CD4-positive, alpha-beta T cell (primary cell): ENCODE measurements at regions not wholly inside any gene's neighbourhood (a gene's known extent, or its start where the extent isn't known, plus 50 kb on each side); places are given as distances from the start of the nearest gene placed in this dataset.

Source experiments
- ATAC-seq: fragments of 200-7000 bp; cut with Tn5 transposase; one replicate; pipeline ENCODE4 v1.10.0; 2022; ENCODE audit warnings: mild to moderate bottlenecking; ENCODE audit not compliant: poor library complexity
- CTCF ChIA-PET: fragments of 350-600 bp; sonication (Branson Sonifier 250); formaldehyde crosslinking; loops from one replicate; lab custom pipeline; 2021; ENCODE audit warnings: antibody characterized with exemption, inconsistent platforms; lab: Charles Lee
- POLR2A ChIA-PET: fragments of 350-600 bp; sonication (Branson Sonifier 250); formaldehyde crosslinking; loops from one replicate; lab custom pipeline; 2021; ENCODE audit warnings: antibody characterized with exemption, inconsistent platforms; lab: Charles Lee
- DNase-seq, 14 experiments: peaks; one replicate each; pipeline ENCODE4 v3.0.0-alpha.2; 2013 to 2020; ENCODE audit warnings: mixed read lengths in 2 of 14
- H3K27ac ChIP-seq, 2 donors: one replicate each; pipeline versions ENCODE4 v1.5.1 to v1.7.0; 2013; ENCODE audit warnings: low read length in 2 of 2, low read depth in 1 of 2, mild to moderate bottlenecking in 1 of 2
- H3K27me3 ChIP-seq, 2 experiments: 1 replicate in 1 of 2; 2 replicates in 1 of 2; pipeline versions ENCODE4 v1.6.1 to v1.7.0; 2013; ENCODE audit warnings: low read length in 2 of 2, control low read depth in 1 of 2, mild to moderate bottlenecking in 1 of 2, moderate library complexity in 1 of 2; ENCODE audit not compliant: insufficient read depth in 2 of 2, control insufficient read depth in 1 of 2
- H3K36me3 ChIP-seq: one replicate; pipeline ENCODE4 v1.6.1; 2013; ENCODE audit warnings: low read length, control low read depth; ENCODE audit not compliant: insufficient read depth
- H3K4me1 ChIP-seq: one replicate; pipeline ENCODE4 v1.6.1; 2013; ENCODE audit warnings: low read length, control low read depth; ENCODE audit not compliant: insufficient read depth
- H3K4me3 ChIP-seq: one replicate; pipeline ENCODE4 v1.5.1; 2013; ENCODE audit warnings: mild to moderate bottlenecking, low read length, moderate library complexity
- H3K9me3 ChIP-seq, 2 experiments: 1 replicate in 1 of 2; 2 replicates in 1 of 2; pipeline versions ENCODE4 v1.6.1 to v1.7.0; 2013; ENCODE audit warnings: low read length in 2 of 2, mild to moderate bottlenecking in 2 of 2, control low read depth in 1 of 2, moderate library complexity in 1 of 2; ENCODE audit not compliant: control insufficient read depth in 1 of 2, insufficient read depth in 1 of 2
- H3K27ac Mint-ChIP-seq: one replicate; pipeline ENCODE4 v1.8.0; 2020; ENCODE audit warnings: mixed read lengths
- H3K27me3 Mint-ChIP-seq: one replicate; pipeline ENCODE4 v1.8.0; 2021; ENCODE audit warnings: mixed read lengths
- H3K36me3 Mint-ChIP-seq: one replicate; pipeline ENCODE4 v1.8.0; 2021; ENCODE audit warnings: low read depth, mixed read lengths
- H3K4me1 Mint-ChIP-seq: one replicate; pipeline ENCODE4 v1.8.0; 2021; ENCODE audit warnings: low read depth, mixed read lengths
- H3K4me3 Mint-ChIP-seq: one replicate; pipeline ENCODE4 v1.8.0; 2020; ENCODE audit warnings: mild to moderate bottlenecking, mixed read lengths
- H3K9me3 Mint-ChIP-seq: one replicate; pipeline ENCODE4 v1.8.0; 2020; ENCODE audit warnings: mixed read lengths
- CTCF ChIP-seq: fragments of 200-600 bp; IDR thresholded peaks from one replicate; pipeline ENCODE4 v1.8.0; 2022; ENCODE audit warnings: antibody characterized with exemption, mild to moderate bottlenecking
- intact Hi-C, 2 experiments: fragments of 100-400 bp; cut with DNase I in 1 of 2; cut with micrococcal nuclease in 1 of 2; formaldehyde crosslinking; loops; one replicate each; pipeline versions ENCODE4 v1.15.1 to v1.9.0; 2023 to 2025; cut with DNase I, micrococcal nuclease

- H3K27ac ChIP-seq: no peak overlapping the region
- no peak for TF ChIP-seq CTCF
- DNase-seq: no peak
- Mint-ChIP-seq H3K36me3 (no peaks in the 10 kb centered on the region), H3K4me3 (no peak overlapping the region), H3K27ac (no peak overlapping the region), H3K27me3 (peaks cover 5% of the 10 kb centered on the region), H3K4me1 (no peaks in the 10 kb centered on the region), H3K9me3 (no peaks in the 10 kb centered on the region)
- CTCF ChIA-PET: no interaction called here
- no peaks in the 10 kb centered on the region for H3K27me3 ChIP-seq
- no peak for ATAC-seq
- H3K9me3 ChIP-seq: peaks cover 0 to 23% of the 10 kb centered on the region in 2 experiments
- H3K4me3 ChIP-seq: no peak overlapping the region
- H3K36me3 ChIP-seq: no peaks in the 10 kb centered on the region
- intact Hi-C loops: no loop called here
- no peaks in the 10 kb centered on the region for H3K4me1 ChIP-seq
- POLR2A ChIA-PET: no interaction called here
These were observed 250.4 kb upstream of the IRX4 start for GRCh38 chr5:2133080-2133479.

- Histone ChIP-seq H3K36me3 (no peaks in the 10 kb centered on the region), H3K27me3 (no peaks in the 10 kb centered on the region), H3K27ac (no peak overlapping the region), H3K4me1 (no peaks in the 10 kb centered on the region), H3K4me3 (no peak overlapping the region), H3K9me3 (peaks cover 0 to 23% of the 10 kb centered on the region in 2 experiments)
- intact Hi-C loops: no loop called here
- no peak for TF ChIP-seq CTCF
- POLR2A ChIA-PET: no interaction called here
- Mint-ChIP-seq H3K27me3 (peaks cover 5% of the 10 kb centered on the region), H3K4me1 (no peaks in the 10 kb centered on the region), H3K4me3 (no peak overlapping the region), H3K36me3 (no peaks in the 10 kb centered on the region), H3K9me3 (no peaks in the 10 kb centered on the region), H3K27ac (no peak overlapping the region)
- CTCF ChIA-PET: no interaction called here
- ATAC-seq (no peak), DNase-seq (no peak)
These were observed 249.7 kb upstream of the IRX4 start for GRCh38 chr5:2132497-2132847.

GRCh38 chr5:2131826-2132496 is 249.2 kb upstream of the IRX4 start:
- POLR2A ChIA-PET: no interaction called here
- TF ChIP-seq CTCF: no peak
- no peak overlapping the region for H3K27ac ChIP-seq
- H3K27me3 ChIP-seq: no peaks in the 10 kb centered on the region
- Mint-ChIP-seq H3K4me1 (no peaks in the 10 kb centered on the region), H3K36me3 (no peaks in the 10 kb centered on the region), H3K9me3 (no peaks in the 10 kb centered on the region), H3K4me3 (no peak overlapping the region), H3K27me3 (peaks cover 10% of the 10 kb centered on the region), H3K27ac (no peak overlapping the region)
- H3K36me3 ChIP-seq: no peaks in the 10 kb centered on the region
- intact Hi-C loops: no loop called here
- peaks cover 0 to 22% of the 10 kb centered on the region in 2 experiments for H3K9me3 ChIP-seq
- no peaks in the 10 kb centered on the region for H3K4me1 ChIP-seq
- CTCF ChIA-PET: no interaction called here
- no peak overlapping the region for H3K4me3 ChIP-seq
- DNase-seq (no peak), ATAC-seq (no peak)
